ENCODE measurements at regions not wholly inside any gene's neighbourhood (a gene's known extent, or its start where the extent isn't known, plus 50 kb on each side); places are given as distances from the start of the nearest gene placed in this dataset.

DNA sequence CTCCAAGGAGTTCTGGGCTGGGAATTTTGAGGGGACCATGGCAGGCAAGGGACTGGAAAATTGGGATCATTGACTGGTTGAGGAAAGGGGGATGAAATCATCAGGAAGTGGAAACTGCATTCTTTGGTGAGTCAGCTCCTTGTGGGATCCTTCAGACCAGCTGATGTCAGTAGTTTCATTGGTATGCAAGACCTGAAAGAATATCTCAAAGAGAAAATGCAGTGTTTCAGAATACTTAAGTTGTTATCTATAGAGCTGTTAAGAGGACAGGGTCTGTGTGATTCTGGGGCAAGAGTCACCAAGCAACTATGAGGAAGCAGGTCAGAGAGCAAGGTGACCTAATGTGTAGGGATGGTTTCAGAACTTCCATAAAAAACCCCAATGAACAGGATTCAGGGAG, 595.9 kb upstream of the AUTS2 start:
- DNase-seq (ENCODE audit: low read depth, low spot score): no peak
- H3K27ac ChIP-seq: peak overlapping the region; percentile 5

DNA sequence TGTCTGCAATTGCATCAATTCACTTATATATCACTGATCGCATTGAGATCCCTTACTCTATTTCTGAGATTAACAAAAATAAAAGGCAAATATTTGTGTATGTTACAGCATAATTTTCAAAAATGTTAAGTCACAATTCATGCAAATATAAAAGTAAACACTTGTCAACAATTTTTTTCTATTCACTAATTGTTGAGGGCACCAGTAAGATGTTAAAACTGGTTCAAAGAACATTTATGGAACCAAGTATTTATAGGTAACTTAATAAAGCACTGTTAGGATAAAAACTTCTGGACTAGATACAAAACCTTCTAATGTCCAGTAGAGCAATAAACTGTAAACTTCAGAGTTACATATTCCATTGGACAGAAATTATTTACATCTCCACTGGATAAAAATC, 586.1 kb upstream of the AUTS2 start:
- no peak overlapping the region for H3K27ac ChIP-seq

DNA sequence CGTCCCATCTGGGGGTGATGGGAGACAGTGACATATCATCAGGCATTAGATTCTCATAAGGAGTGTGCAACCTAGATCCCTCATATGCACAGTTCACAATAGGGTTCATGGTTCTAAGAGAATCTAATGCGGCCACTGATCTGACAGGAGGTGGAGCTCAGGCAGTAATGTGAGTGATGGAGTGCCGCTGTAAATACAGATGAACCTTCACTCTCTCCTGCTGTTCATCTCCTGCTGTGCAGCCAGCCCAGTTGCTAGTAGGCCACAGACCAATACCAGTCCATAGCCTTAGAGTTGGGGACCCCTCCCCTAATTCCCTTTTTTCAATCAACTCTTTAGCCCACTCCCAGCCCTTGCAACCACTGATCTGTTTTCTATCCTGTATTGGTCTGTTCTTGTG, 581.1 kb upstream of the AUTS2 start:
- H3K27ac ChIP-seq: no peak overlapping the region
- DNase-seq (ENCODE audit: low read depth, low spot score): no peak

More for the DNA sequence above, 586.1 kb upstream of the AUTS2 start:
- DNase-seq (ENCODE audit: low read depth, low spot score): no peak

DNA sequence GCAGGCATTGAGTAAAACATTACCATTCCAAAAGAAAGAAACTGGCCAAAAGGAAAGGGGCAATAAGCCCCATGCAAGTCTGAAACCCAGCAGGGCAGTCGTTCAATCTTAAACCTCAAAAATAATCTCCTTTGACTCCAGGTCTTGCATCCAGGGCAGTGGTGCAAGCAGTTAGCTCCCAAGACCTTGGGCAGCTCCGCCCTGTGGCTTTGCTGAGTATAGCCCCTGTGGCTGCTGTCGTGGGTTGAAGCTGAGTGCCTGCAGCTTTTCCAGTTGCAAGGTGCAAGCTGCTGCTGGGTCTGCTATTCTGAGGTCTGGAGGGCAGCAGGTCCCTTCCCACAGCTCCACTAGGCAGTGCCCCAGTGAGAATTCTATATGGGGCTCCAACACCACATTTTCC, 580.1 kb upstream of the AUTS2 start:
- no peak overlapping the region for H3K27ac ChIP-seq
- DNase-seq (ENCODE audit: low read depth, low spot score): no peak

DNA sequence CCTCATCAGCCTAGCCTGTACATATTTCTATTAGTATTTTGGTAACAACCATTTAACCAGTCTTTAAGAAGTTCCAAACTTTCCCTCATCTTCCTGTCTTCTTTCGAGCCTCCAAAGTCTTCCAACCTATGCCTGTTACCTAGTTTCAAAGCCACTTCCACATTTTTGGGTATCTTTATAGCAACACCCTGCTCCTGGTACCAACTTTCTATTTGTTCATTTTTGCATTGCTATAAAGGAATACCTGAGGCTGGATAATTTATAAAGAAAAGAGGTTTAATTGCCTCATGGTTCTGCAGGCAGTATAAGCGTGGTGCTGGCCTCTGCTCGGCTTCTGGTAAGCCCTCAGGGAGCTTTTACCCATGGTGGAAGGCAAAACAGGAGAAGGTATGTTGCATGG, 578.8 kb upstream of the AUTS2 start:
- H3K27ac ChIP-seq: no peak overlapping the region
- DNase-seq (ENCODE audit: low read depth, low spot score): no peak

- no peak overlapping the region for H3K27ac ChIP-seq
- DNase-seq (ENCODE audit: low read depth, low spot score): no peak
These were observed 577.7 kb upstream of the AUTS2 start for GRCh38 chr7:69020536-69020935.

GRCh38 chr7:69025249-69025648, 573.0 kb upstream of the AUTS2 start:
- H3K27ac ChIP-seq: no peak overlapping the region
- no peak for DNase-seq (ENCODE audit: low read depth, low spot score)

- H3K27ac ChIP-seq: no peak overlapping the region
- no peak for DNase-seq (ENCODE audit: low read depth, low spot score)
These were observed 565.4 kb upstream of the AUTS2 start for GRCh38 chr7:69032848-69033247.

DNA sequence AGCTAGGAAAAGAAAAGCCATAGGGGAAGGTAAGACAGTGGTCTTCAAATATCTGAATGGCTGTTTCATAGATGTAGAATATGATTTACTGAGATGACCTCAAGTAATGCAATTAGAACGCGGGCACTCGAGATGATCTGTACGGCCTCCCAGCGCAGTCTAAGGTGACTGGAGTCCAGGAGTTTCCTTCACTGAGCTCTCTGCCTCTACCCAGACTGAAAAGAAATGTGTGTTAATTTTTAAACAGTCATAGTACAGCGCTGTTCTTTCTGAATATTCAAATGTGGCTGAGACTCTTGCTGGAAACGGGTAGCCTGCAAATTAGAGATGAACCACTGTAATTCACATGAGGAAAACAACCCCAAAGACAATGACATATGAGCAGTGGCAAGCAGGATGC, 562.4 kb upstream of the AUTS2 start:
- H3K27ac ChIP-seq: no peak overlapping the region
- no peak for DNase-seq (ENCODE audit: low read depth, low spot score)

DNA sequence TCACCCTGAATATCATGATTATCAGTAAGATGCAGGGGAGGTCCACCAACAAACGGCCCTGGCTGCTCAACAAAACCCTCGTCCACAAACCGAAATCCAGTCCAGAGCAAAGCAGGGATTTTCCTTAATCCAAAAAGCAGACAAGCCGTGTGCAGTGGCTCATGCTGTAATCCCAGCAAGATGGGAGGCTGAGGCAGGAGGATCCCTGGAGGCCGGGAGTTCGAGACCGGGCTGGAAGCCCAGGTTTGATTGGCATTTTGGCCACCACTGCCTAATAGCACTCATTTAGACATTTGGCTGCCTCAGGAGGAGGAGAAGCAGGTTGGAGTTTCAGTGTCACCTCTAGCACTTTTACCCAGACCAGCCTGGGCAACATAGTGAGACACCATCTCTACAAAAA, 562.0 kb upstream of the AUTS2 start:
- H3K27ac ChIP-seq: no peak overlapping the region
- DNase-seq (ENCODE audit: low read depth, low spot score): no peak

DNA sequence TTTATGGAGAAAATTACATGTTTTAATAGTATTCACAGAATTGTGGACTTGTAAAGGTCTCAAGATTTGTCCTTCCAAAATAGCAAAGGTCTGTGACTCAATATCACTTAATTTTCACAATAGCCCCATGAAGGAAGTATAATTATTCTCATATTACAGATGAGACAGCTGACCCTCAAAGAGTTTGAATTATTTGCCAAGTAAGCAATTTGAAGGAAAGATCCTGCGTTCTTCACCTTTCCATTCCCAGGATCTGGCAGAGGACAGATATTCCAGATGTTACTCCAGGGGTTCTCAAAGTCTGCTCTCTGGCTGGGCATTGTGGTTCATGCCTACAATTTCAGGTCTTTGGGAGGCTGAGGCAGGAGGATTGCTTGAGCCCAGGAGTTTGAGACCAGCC, 559.4 kb upstream of the AUTS2 start:
- H3K27ac ChIP-seq: no peak overlapping the region
- no peak for DNase-seq (ENCODE audit: low read depth, low spot score)

- no peak overlapping the region for H3K27ac ChIP-seq
- DNase-seq (ENCODE audit: low read depth, low spot score): no peak
These were observed 556.1 kb upstream of the AUTS2 start for GRCh38 chr7:69042138-69042537.

DNA sequence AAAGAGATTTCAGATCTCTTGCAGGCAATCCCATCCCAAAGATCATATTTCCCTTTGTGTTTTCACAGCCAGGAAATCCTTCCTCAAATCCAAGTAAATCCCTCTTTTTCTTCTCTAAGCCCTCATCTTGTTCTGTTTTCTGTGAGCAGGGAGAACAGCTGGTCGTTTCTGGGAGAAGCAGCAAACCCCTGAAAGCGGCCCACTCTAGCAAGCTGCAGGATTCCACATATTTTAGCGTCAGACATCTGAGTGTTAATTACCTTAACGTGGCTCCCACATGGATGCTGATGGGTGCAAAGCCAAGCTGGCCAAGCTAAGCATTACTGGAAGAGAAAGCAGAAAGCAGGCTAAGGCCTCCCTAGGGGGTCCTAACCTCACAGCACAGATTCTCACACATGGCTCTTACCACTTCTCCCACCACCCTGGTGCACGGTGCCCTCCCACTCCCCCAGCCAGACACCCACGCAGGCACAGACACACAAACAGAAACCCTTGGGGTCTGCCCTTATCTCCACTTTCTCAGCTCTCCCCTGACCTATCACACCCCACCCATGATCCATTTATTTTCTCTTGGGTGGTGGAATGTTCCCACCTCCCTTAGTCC, 551.0 kb upstream of the AUTS2 start:
- DNase-seq (ENCODE audit: low read depth, low spot score): no peak
- no peak overlapping the region for H3K27ac ChIP-seq

DNA sequence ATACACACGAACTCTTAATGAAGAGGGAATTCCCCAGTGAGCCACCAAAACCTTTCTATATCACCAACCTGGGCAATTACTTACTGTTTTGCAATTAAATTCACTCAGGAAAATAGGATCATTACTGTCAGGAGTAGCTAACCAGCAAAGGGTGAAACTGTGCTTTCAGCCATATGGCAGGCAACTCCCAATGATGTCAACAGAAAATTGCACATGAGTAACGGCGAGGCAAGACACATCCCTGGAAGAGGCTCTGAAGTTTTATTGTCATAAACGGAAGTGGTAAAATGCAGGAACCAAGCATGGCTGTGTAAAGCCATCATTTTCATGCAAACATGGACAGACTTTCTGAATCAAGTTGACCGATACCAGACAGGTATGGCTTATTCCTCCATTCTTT, 548.9 kb upstream of the AUTS2 start:
- no peak for DNase-seq (ENCODE audit: low read depth, low spot score)
- H3K27ac ChIP-seq: no peak overlapping the region

- DNase-seq (ENCODE audit: low read depth, low spot score): no peak
- no peak overlapping the region for H3K27ac ChIP-seq
These were observed 545.8 kb upstream of the AUTS2 start for GRCh38 chr7:69052447-69052846.

GRCh38 chr7:69060516-69060915, 537.8 kb upstream of the AUTS2 start:
- DNase-seq (ENCODE audit: low read depth, low spot score): no peak
- H3K27ac ChIP-seq: no peak overlapping the region

GRCh38 chr7:69062020-69062765, 536.1 kb upstream of the AUTS2 start:
- no peak overlapping the region for H3K27ac ChIP-seq
- peak; percentile 16 for DNase-seq (ENCODE audit: low read depth, low spot score)

GRCh38 chr7:69067397-69067796, 530.9 kb upstream of the AUTS2 start:
- no peak for DNase-seq (ENCODE audit: low read depth, low spot score)
- H3K27ac ChIP-seq: no peak overlapping the region

GRCh38 chr7:69070476-69070875, 527.8 kb upstream of the AUTS2 start:
- no peak for DNase-seq (ENCODE audit: low read depth, low spot score)

DNA sequence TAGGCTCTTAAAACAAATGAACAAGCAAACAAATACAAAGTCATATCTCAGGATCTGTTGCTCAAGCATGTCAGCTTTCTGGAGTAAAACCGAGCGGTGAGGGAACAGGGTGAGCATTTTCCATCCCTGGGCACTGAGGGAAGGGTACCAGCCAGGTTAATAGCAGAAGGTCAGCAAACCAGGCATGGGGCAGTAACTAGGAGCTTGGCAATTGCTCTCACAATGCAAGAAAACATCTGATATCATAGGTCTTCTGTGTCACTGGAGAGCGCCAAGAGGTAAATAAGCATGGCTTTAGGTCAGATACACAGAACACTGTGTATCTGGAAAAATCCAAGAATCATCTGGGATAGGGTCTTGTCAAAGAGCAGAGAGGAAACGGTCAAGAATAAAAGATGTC, 521.7 kb upstream of the AUTS2 start:
- H3K27ac ChIP-seq: no peak overlapping the region
- DNase-seq (ENCODE audit: low read depth, low spot score): no peak

More at GRCh38 chr7:69070476-69070875, 527.8 kb upstream of the AUTS2 start:
- H3K27ac ChIP-seq: no peak overlapping the region

DNA sequence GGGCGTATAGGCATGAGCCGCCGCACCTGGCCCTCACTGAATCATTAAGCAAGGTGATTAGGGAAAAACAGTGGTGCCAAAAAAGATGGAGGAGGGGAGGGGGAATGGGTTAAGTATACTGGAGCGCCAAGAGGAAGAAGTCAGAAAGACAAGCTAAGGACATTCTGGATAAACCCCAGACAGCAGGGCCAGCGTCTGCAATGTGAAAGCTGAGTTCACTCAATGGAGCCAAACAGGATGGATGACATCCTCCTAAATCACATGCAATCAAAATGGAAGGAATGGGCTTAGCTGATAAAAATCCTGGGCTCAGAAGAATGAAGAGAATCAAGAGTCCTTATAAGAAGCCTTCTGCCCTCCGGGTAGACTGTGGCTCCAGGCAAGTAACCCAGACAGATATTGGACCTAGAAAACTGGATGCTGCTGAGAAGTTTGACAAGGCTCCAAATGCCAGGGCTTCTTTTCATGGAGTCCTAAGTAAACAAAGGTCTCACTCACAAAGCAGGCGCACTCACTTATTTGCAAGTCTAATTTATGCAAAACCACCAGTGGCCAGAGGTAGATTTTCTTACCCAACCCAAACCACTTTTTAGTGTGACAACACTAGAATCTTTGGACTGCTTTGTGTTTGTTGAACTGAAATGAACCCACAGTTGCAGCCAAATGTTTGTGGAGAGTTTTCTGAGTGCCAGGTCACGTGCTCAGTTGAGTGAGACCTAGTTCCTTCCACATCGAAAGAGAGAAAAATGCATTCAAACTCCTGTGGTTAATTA, 519.1 kb upstream of the AUTS2 start:
- DNase-seq (ENCODE audit: low read depth, low spot score): no peak
- H3K27ac ChIP-seq: no peak overlapping the region

Data from epithelial cell of prostate (primary cell).